ENCODE measurements at regions not wholly inside any gene's neighbourhood (a gene's known extent, or its start where the extent isn't known, plus 50 kb on each side); places are given as distances from the start of the nearest gene placed in this dataset.
A peak's percentile ranks its signal among the peaks of the same experiment; 100 is the strongest.

DNA sequence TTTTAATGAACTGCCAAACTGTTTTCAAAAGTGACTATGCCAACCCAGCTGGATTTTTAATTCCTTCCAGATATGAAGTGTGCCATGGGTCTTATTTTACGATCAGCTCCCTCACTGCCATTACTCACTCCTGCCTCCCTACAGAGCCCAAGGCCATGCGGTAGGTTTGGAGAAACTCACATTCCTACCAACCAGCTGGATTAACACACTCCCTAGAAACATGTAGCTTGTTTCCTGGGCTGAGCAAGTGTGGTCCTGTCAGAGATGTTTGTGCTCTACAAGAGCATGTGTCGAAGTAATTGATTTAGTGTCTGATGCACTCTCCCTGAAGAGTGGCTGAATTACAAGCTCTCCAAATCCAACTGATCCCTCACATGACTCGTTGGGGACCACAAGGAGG lies 82.5 kb downstream of the SPP2 start:
- H3K27me3 ChIP-seq, result peaks cover 6% of the 10 kb centered on the region
- no peak overlapping the region for H3K4me3 ChIP-seq
- H3K9me3 ChIP-seq (replicated peaks in 1 of 3), result no peaks in the 10 kb centered on the region
- WGBS, 4 donors, result 53 to 66% (median 62%) methylated on average over 4 of the region's 4 CpGs
- DNase-seq, result peak in 1 of 7 donors; percentile 16
- H3K27ac ChIP-seq, result no peak overlapping the region
- TF ChIP-seq POLR2A (IDR thresholded peaks at IDR 0.05) (no peak), CTCF (IDR thresholded peaks at IDR 0.05) (no peak)
- H3K36me3 ChIP-seq (replicated peaks in 1 of 2), result no peaks in the 10 kb centered on the region
- intact Hi-C loops (cut with DNase I), result no loop called here
- H3K4me1 ChIP-seq (replicated peaks in 1 of 2), result no peaks in the 10 kb centered on the region

- Histone ChIP-seq H3K27ac (no peak overlapping the region), H3K27me3 (peaks cover 6% of the 10 kb centered on the region), H3K4me3 (no peak overlapping the region), H3K4me1 (replicated peaks in 1 of 2) (no peaks in the 10 kb centered on the region), H3K36me3 (replicated peaks in 1 of 2) (no peaks in the 10 kb centered on the region), H3K9me3 (replicated peaks in 1 of 3) (no peaks in the 10 kb centered on the region)
- intact Hi-C loops (cut with DNase I), result no loop called here
- WGBS, 4 donors, result 69 to 72% (median 70%) methylated on average over 3 of the region's 3 CpGs
- no peak for DNase-seq
- TF ChIP-seq POLR2A (IDR thresholded peaks at IDR 0.05) (no peak), CTCF (IDR thresholded peaks at IDR 0.05) (no peak)
Measured at GRCh38 chr2:234130777-234131181, 80.3 kb downstream of the SPP2 start.

- Histone ChIP-seq H3K36me3 (replicated peaks in 1 of 2) (no peaks in the 10 kb centered on the region), H3K27me3 (peaks cover 3% of the 10 kb centered on the region), H3K9me3 (replicated peaks in 1 of 3) (no peaks in the 10 kb centered on the region), H3K4me3 (no peak overlapping the region), H3K27ac (no peak overlapping the region), H3K4me1 (replicated peaks in 1 of 2) (no peaks in the 10 kb centered on the region)
- WGBS, 4 donors, result 59 to 75% (median 72%) methylated on average over 1 of the region's 1 CpG
- no peak for DNase-seq
- intact Hi-C loops (cut with DNase I), result no loop called here
- TF ChIP-seq POLR2A (IDR thresholded peaks at IDR 0.05) (no peak), CTCF (IDR thresholded peaks at IDR 0.05) (no peak)
Measured at GRCh38 chr2:234128606-234129005, 78.1 kb downstream of the SPP2 start.
